OCI-LY7 (cell line): ENCODE measurements at regions not wholly inside any gene's neighbourhood (a gene's known extent, or its start where the extent isn't known, plus 50 kb on each side); places are given as distances from the start of the nearest gene placed in this dataset.

Source experiments
- BruUV-seq: library from RNA; stranded (reverse); fragments of 400-500 nt; replicated peaks from 2 replicates; lab custom pipeline; 2021; lab: Mats Ljungman, UMichigan
- CTCF ChIA-PET: fragments of 300-600 bp; sonication (Branson Sonifier 250); formaldehyde crosslinking; loops from one replicate; lab custom pipeline; 2022; ENCODE audit warnings: antibody characterized with exemption; ENCODE audit not compliant: unreplicated experiment; lab: Charles Lee
- POLR2A ChIA-PET: fragments of 300-600 bp; sonication (Branson Sonifier 250); formaldehyde crosslinking; loops from one replicate; lab custom pipeline; 2022; ENCODE audit warnings: antibody characterized with exemption; lab: Charles Lee
- DNase-seq: peaks from one replicate; pipeline ENCODE4 v3.0.0-alpha.2; 2015; ENCODE audit warnings: low spot score
- H2AFZ ChIP-seq: fragments of 200-600 bp; sonication (generic), shearing (Covaris generic); 2 replicates; pipeline ENCODE4 v1.6.1; 2014; ENCODE audit warnings: mild to moderate bottlenecking, antibody characterized with exemption, low read length, moderate library complexity
- H3K27ac ChIP-seq: fragments of 200-600 bp; sonication (generic); 2 replicates; pipeline ENCODE4 v1.5.1; 2014; ENCODE audit warnings: mixed run types, low read depth, mild to moderate bottlenecking, moderate library complexity, low read length, inconsistent platforms; ENCODE audit not compliant: poor library complexity, severe bottlenecking
- H3K36me3 ChIP-seq: fragments of 200-600 bp; sonication (generic); 2 replicates; pipeline ENCODE4 v1.6.1; 2014; ENCODE audit warnings: mild to moderate bottlenecking, antibody characterized with exemption, low read length, moderate library complexity, mixed read lengths; ENCODE audit not compliant: insufficient read depth
- H3K4me1 ChIP-seq: fragments of 200-600 bp; sonication (generic); 2 replicates; pipeline ENCODE4 v1.5.1; 2014; ENCODE audit warnings: mild to moderate bottlenecking, low read length; ENCODE audit not compliant: insufficient read depth, poor library complexity, severe bottlenecking
- H3K4me2 ChIP-seq: fragments of 200-600 bp; sonication (generic); 2 replicates; pipeline ENCODE4 v1.6.1; 2014; ENCODE audit warnings: mild to moderate bottlenecking, low read length
- H3K4me3 ChIP-seq: fragments of 200-600 bp; sonication (generic); 2 replicates; pipeline ENCODE4 v1.5.1; 2014; ENCODE audit warnings: mild to moderate bottlenecking, low read depth, low read length; ENCODE audit not compliant: poor library complexity, severe bottlenecking
- H3K79me2 ChIP-seq: fragments of 200-600 bp; sonication (generic); 2 replicates; pipeline ENCODE4 v1.6.1; 2016; ENCODE audit warnings: low read depth, mild to moderate bottlenecking, low read length, moderate library complexity, mixed read lengths; ENCODE audit not compliant: insufficient read depth
- H3K9me2 ChIP-seq: fragments of 200-600 bp; sonication (generic); 2 replicates; pipeline ENCODE4 v1.6.1; 2016; ENCODE audit warnings: mild to moderate bottlenecking, low read length, mixed read lengths; ENCODE audit not compliant: insufficient read depth
- H3K9me3 ChIP-seq: fragments of 200-600 bp; sonication (generic); 2 replicates; pipeline ENCODE4 v1.6.1; 2014; ENCODE audit warnings: mild to moderate bottlenecking, mixed run types, low read length, mixed read lengths
- H4K20me1 ChIP-seq: fragments of 200-600 bp; sonication (generic); 2 replicates; pipeline ENCODE4 v1.6.1; 2014; ENCODE audit warnings: mild to moderate bottlenecking, antibody characterized with exemption, low read length, moderate library complexity, mixed read lengths; ENCODE audit not compliant: insufficient read depth
- CTCF ChIP-seq: fragments of 200-600 bp; sonication (generic); conservative IDR thresholded peaks from 2 replicates; pipeline ENCODE4 v1.5.1; 2014; ENCODE audit warnings: mild to moderate bottlenecking, antibody characterized with exemption, low read length, moderate library complexity, mixed read lengths
- EZH2phosphoT487 ChIP-seq: fragments of 200-600 bp; sonication (generic); IDR thresholded peaks from 2 replicates; pipeline ENCODE4 v1.6.1; 2018; ENCODE audit warnings: low read depth, borderline replicate concordance, mild to moderate bottlenecking, mixed run types, antibody characterized with exemption, low read length, moderate library complexity, mixed read lengths
- intact Hi-C: fragments of 100-400 bp; cut with micrococcal nuclease; formaldehyde crosslinking; loops from one replicate; pipeline ENCODE4 v1.10.0; 2022; ENCODE audit not compliant: unreplicated experiment

DNA sequence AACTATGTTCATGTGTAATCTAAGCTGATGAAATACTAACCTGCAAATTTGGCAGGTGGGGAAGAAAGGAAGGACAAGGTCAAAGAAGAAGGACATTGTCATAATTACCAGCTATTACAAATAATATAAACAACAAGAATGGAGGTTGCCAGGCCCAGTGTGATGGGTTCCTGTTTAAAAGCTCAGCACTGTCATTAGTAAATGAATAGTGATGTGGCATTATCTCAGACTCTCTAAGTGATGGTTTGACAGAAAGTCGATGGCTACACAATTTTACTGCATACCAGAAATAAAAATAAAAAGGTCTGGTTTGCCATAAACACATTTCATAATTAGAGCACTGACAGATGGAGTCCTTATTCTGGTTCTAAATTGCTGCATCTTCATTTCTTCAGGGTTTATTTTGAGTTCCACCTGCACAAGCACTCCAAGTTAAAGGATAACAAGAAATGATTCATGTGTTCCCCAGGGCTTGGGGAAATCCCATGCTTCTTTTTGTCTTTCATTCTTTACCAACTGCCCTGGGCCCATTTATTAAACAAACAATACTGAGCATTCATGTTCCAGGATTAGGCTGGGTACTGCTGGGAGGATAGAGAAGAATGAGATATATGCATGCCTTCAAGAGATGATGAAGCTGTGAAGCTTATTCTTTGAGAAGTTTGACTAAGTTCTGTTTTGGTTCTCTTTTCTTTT, 367.8 kb upstream of the RASGEF1B start:
- Histone ChIP-seq H3K27ac (no peak overlapping the region), H3K9me2 (no peaks in the 10 kb centered on the region), H3K4me3 (no peak overlapping the region), H4K20me1 (no peaks in the 10 kb centered on the region), H3K36me3 (no peaks in the 10 kb centered on the region), H3K4me2 (no peak overlapping the region), H3K9me3 (no peaks in the 10 kb centered on the region), H3K79me2 (no peaks in the 10 kb centered on the region), H3K4me1 (no peaks in the 10 kb centered on the region), H2AFZ (no peak overlapping the region)
- CTCF ChIA-PET = no interaction called here
- POLR2A ChIA-PET = interaction anchor here (0.5 to 0.6 kb wide), 2 partner anchors 68 to 533 kb away, joined by 4 to 6 read pairs; no protein-coding TSS in a partner anchor
- no TSS peak for BruUV-seq
- DNase-seq = no peak
- TF ChIP-seq CTCF (no peak), EZH2phosphoT487 (no peak)
- intact Hi-C loops = loop anchor here (5.0 to 10.0 kb wide), 3 partner anchors 235 to 1485 kb away; no protein-coding TSS in a partner anchor

GRCh38 chr4:81838586-81838985, 366.9 kb upstream of the RASGEF1B start:
- H3K4me1 ChIP-seq = no peaks in the 10 kb centered on the region
- H3K9me3 ChIP-seq = no peaks in the 10 kb centered on the region
- CTCF ChIA-PET = no interaction called here
- no peak overlapping the region for H2AFZ ChIP-seq
- no peak overlapping the region for H3K27ac ChIP-seq
- no peak for TF ChIP-seq CTCF
- no peak for TF ChIP-seq EZH2phosphoT487
- no peaks in the 10 kb centered on the region for H4K20me1 ChIP-seq
- intact Hi-C loops = no loop called here
- H3K79me2 ChIP-seq = no peaks in the 10 kb centered on the region
- no peak overlapping the region for H3K4me2 ChIP-seq
- no peaks in the 10 kb centered on the region for H3K36me3 ChIP-seq
- POLR2A ChIA-PET = no interaction called here
- H3K4me3 ChIP-seq = no peak overlapping the region
- DNase-seq = no peak
- BruUV-seq = no TSS peak
- no peaks in the 10 kb centered on the region for H3K9me2 ChIP-seq

GRCh38 chr4:81836716-81837115, 365.0 kb upstream of the RASGEF1B start:
- H4K20me1 ChIP-seq = no peaks in the 10 kb centered on the region
- no peaks in the 10 kb centered on the region for H3K79me2 ChIP-seq
- no peak overlapping the region for H3K27ac ChIP-seq
- no peaks in the 10 kb centered on the region for H3K9me3 ChIP-seq
- intact Hi-C loops = no loop called here
- no TSS peak for BruUV-seq
- no peak overlapping the region for H2AFZ ChIP-seq
- CTCF ChIA-PET = interaction anchor here (0.7 kb wide), 1 partner anchor 430 kb away, joined by 3 read pairs; no protein-coding TSS in a partner anchor
- H3K36me3 ChIP-seq = no peaks in the 10 kb centered on the region
- no peak overlapping the region for H3K4me3 ChIP-seq
- no peaks in the 10 kb centered on the region for H3K4me1 ChIP-seq
- TF ChIP-seq CTCF = no peak
- no peak for TF ChIP-seq EZH2phosphoT487
- no peak for DNase-seq
- POLR2A ChIA-PET = interaction anchor here (0.6 to 1.0 kb wide), 3 partner anchors 72 to 260 kb away, joined by 3 read pairs; no protein-coding TSS in a partner anchor
- no peak overlapping the region for H3K4me2 ChIP-seq
- no peaks in the 10 kb centered on the region for H3K9me2 ChIP-seq
